ENCODE measurements at regions not wholly inside any gene's neighbourhood (a gene's known extent, or its start where the extent isn't known, plus 50 kb on each side); places are given as distances from the start of the nearest gene placed in this dataset.
A peak's percentile ranks its signal among the peaks of the same experiment; 100 is the strongest.
"Not testable (repeated sequence)": the region's sequence is repeated elsewhere in the genome, so short reads cannot be mapped to it uniquely, and the experiment has no call there.

- CTCF ChIA-PET: no interaction called here
- Histone ChIP-seq H3K27me3 (replicated peaks in 2 of 5; ENCODE audit: control insufficient read depth in 4 of 5, insufficient read depth in 5 of 5, low read length in 4 of 5) (no peaks in the 10 kb centered on the region), H3K27ac (ENCODE audit: insufficient read depth in 1 of 2, low read depth in 1 of 2, low read length in 2 of 2, poor library complexity in 1 of 2, severe bottlenecking in 2 of 2) (no peak overlapping the region), H3K9me3 (ENCODE audit: control extremely low read depth in 1 of 5, control insufficient read depth in 4 of 5, insufficient read depth in 2 of 5, low read depth in 1 of 5, low read length in 4 of 5) (peaks cover 0 to 4% (median 3%) of the 10 kb centered on the region in 5 experiments), H3K4me1 (ENCODE audit: control extremely low read depth in 1 of 4, control insufficient read depth in 4 of 4, insufficient read depth in 4 of 4, low read length in 3 of 4) (no peaks in the 10 kb centered on the region), H3K4me3 (ENCODE audit: control insufficient read depth in 1 of 7, extremely low read depth in 1 of 7, insufficient read depth in 4 of 7, low read depth in 2 of 7, low read length in 6 of 7) (no peak overlapping the region), H3K36me3 (ENCODE audit: control insufficient read depth in 4 of 4, insufficient read depth in 4 of 4, low read length in 3 of 4) (no peaks in the 10 kb centered on the region)
- DNase-seq: no peak
- POLR2A ChIA-PET: no interaction called here
- no CpG with 5 or more reads among the region's 1 CpG for WGBS (ENCODE audit: insufficient coverage)
Measured at GRCh38 chr16:60142619-60143347, 1408.7 kb upstream of the GOT2 start.

- POLR2A ChIA-PET: no interaction called here
- CTCF ChIA-PET: no interaction called here
- no peaks in the 10 kb centered on the region for H3K4me1 ChIP-seq (ENCODE audit: control extremely low read depth in 1 of 4, control insufficient read depth in 4 of 4, insufficient read depth in 4 of 4, low read length in 3 of 4)
- H3K27me3 ChIP-seq (replicated peaks in 2 of 5; ENCODE audit: control insufficient read depth in 4 of 5, insufficient read depth in 5 of 5, low read length in 4 of 5): no peaks in the 10 kb centered on the region
- H3K27ac ChIP-seq (ENCODE audit: insufficient read depth in 1 of 2, low read depth in 1 of 2, low read length in 2 of 2, poor library complexity in 1 of 2, severe bottlenecking in 2 of 2): no peak overlapping the region
- no peaks in the 10 kb centered on the region for H3K36me3 ChIP-seq (ENCODE audit: control insufficient read depth in 4 of 4, insufficient read depth in 4 of 4, low read length in 3 of 4)
- H3K9me3 ChIP-seq (ENCODE audit: control extremely low read depth in 1 of 5, control insufficient read depth in 4 of 5, insufficient read depth in 2 of 5, low read depth in 1 of 5, low read length in 4 of 5): peaks cover 0 to 7% (median 3%) of the 10 kb centered on the region in 5 experiments
- no peak overlapping the region for H3K4me3 ChIP-seq (ENCODE audit: control insufficient read depth in 1 of 7, extremely low read depth in 1 of 7, insufficient read depth in 4 of 7, low read depth in 2 of 7, low read length in 6 of 7)
- no peak for DNase-seq
Measured at GRCh38 chr16:60137891-60138290, 1403.8 kb upstream of the GOT2 start.

GRCh38 chr16:60127196-60127595 lies 1393.1 kb upstream of the GOT2 start:
- Histone ChIP-seq H3K27ac (ENCODE audit: insufficient read depth in 1 of 2, low read depth in 1 of 2, low read length in 2 of 2, poor library complexity in 1 of 2, severe bottlenecking in 2 of 2) (no peak overlapping the region), H3K9me3 (ENCODE audit: control extremely low read depth in 1 of 5, control insufficient read depth in 4 of 5, insufficient read depth in 2 of 5, low read depth in 1 of 5, low read length in 4 of 5) (peaks cover 0 to 2% (median 0%) of the 10 kb centered on the region in 5 experiments), H3K27me3 (replicated peaks in 2 of 5; ENCODE audit: control insufficient read depth in 4 of 5, insufficient read depth in 5 of 5, low read length in 4 of 5) (no peaks in the 10 kb centered on the region), H3K36me3 (ENCODE audit: control insufficient read depth in 4 of 4, insufficient read depth in 4 of 4, low read length in 3 of 4) (no peaks in the 10 kb centered on the region), H3K4me3 (ENCODE audit: control insufficient read depth in 1 of 7, extremely low read depth in 1 of 7, insufficient read depth in 4 of 7, low read depth in 2 of 7, low read length in 6 of 7) (no peak overlapping the region), H3K4me1 (ENCODE audit: control extremely low read depth in 1 of 4, control insufficient read depth in 4 of 4, insufficient read depth in 4 of 4, low read length in 3 of 4) (no peaks in the 10 kb centered on the region)
- no CpG with 5 or more reads among the region's 1 CpG for WGBS (ENCODE audit: insufficient coverage)
- POLR2A ChIA-PET: no interaction called here
- CTCF ChIA-PET: no interaction called here
- no peak for DNase-seq

- CTCF ChIA-PET: not testable (repeated sequence)
Measured at GRCh38 chr16:60126115-60126514, 1392.0 kb upstream of the GOT2 start.

GRCh38 chr16:60123392-60124023 lies 1389.4 kb upstream of the GOT2 start:
- Histone ChIP-seq H3K4me1 (ENCODE audit: control extremely low read depth in 1 of 4, control insufficient read depth in 4 of 4, insufficient read depth in 4 of 4, low read length in 3 of 4) (no peaks in the 10 kb centered on the region), H3K27ac (ENCODE audit: insufficient read depth in 1 of 2, low read depth in 1 of 2, low read length in 2 of 2, poor library complexity in 1 of 2, severe bottlenecking in 2 of 2) (no peak overlapping the region), H3K4me3 (ENCODE audit: control insufficient read depth in 1 of 7, extremely low read depth in 1 of 7, insufficient read depth in 4 of 7, low read depth in 2 of 7, low read length in 6 of 7) (no peak overlapping the region), H3K9me3 (ENCODE audit: control extremely low read depth in 1 of 5, control insufficient read depth in 4 of 5, insufficient read depth in 2 of 5, low read depth in 1 of 5, low read length in 4 of 5) (peaks cover 0 to 2% (median 0%) of the 10 kb centered on the region in 5 experiments), H3K27me3 (replicated peaks in 2 of 5; ENCODE audit: control insufficient read depth in 4 of 5, insufficient read depth in 5 of 5, low read length in 4 of 5) (no peaks in the 10 kb centered on the region), H3K36me3 (ENCODE audit: control insufficient read depth in 4 of 4, insufficient read depth in 4 of 4, low read length in 3 of 4) (no peaks in the 10 kb centered on the region)
- WGBS (ENCODE audit: insufficient coverage): 77% methylated on average over 3 of the region's 4 CpGs
- CTCF ChIA-PET: no interaction called here
- POLR2A ChIA-PET: no interaction called here
- peak in 2 of 3 donors; percentile 24 to 31 for DNase-seq

More at GRCh38 chr16:60126115-60126514, 1392.0 kb upstream of the GOT2 start:
- H3K9me3 ChIP-seq (ENCODE audit: control extremely low read depth in 1 of 5, control insufficient read depth in 4 of 5, insufficient read depth in 2 of 5, low read depth in 1 of 5, low read length in 4 of 5); H3K36me3 ChIP-seq (ENCODE audit: control insufficient read depth in 4 of 4, insufficient read depth in 4 of 4, low read length in 3 of 4); POLR2A ChIA-PET; H3K4me3 ChIP-seq (ENCODE audit: control insufficient read depth in 1 of 7, extremely low read depth in 1 of 7, insufficient read depth in 4 of 7, low read depth in 2 of 7, low read length in 6 of 7); H3K27ac ChIP-seq (ENCODE audit: insufficient read depth in 1 of 2, low read depth in 1 of 2, low read length in 2 of 2, poor library complexity in 1 of 2, severe bottlenecking in 2 of 2); H3K4me1 ChIP-seq (ENCODE audit: control extremely low read depth in 1 of 4, control insufficient read depth in 4 of 4, insufficient read depth in 4 of 4, low read length in 3 of 4); H3K27me3 ChIP-seq (replicated peaks in 2 of 5; ENCODE audit: control insufficient read depth in 4 of 5, insufficient read depth in 5 of 5, low read length in 4 of 5); DNase-seq: not testable (repeated sequence)
- WGBS (ENCODE audit: insufficient coverage): no CpG with 5 or more reads among the region's 2 CpGs

- no peak overlapping the region for H3K27ac ChIP-seq (ENCODE audit: insufficient read depth in 1 of 2, low read depth in 1 of 2, low read length in 2 of 2, poor library complexity in 1 of 2, severe bottlenecking in 2 of 2)
- no peaks in the 10 kb centered on the region for H3K36me3 ChIP-seq (ENCODE audit: control insufficient read depth in 4 of 4, insufficient read depth in 4 of 4, low read length in 3 of 4)
- ChIA-PET CTCF (no interaction called here), POLR2A (no interaction called here)
- no peak overlapping the region for H3K4me3 ChIP-seq (ENCODE audit: control insufficient read depth in 1 of 7, extremely low read depth in 1 of 7, insufficient read depth in 4 of 7, low read depth in 2 of 7, low read length in 6 of 7)
- 97% methylated on average over 13 of the region's 14 CpGs for WGBS (ENCODE audit: insufficient coverage)
- DNase-seq: no peak
- H3K4me1 ChIP-seq (ENCODE audit: control extremely low read depth in 1 of 4, control insufficient read depth in 4 of 4, insufficient read depth in 4 of 4, low read length in 3 of 4): no peaks in the 10 kb centered on the region
- no peaks in the 10 kb centered on the region for H3K27me3 ChIP-seq (replicated peaks in 2 of 5; ENCODE audit: control insufficient read depth in 4 of 5, insufficient read depth in 5 of 5, low read length in 4 of 5)
- no peaks in the 10 kb centered on the region for H3K9me3 ChIP-seq (ENCODE audit: control extremely low read depth in 1 of 5, control insufficient read depth in 4 of 5, insufficient read depth in 2 of 5, low read depth in 1 of 5, low read length in 4 of 5)
Measured at GRCh38 chr16:60120586-60120985, 1386.5 kb upstream of the GOT2 start.

GRCh38 chr16:60110531-60110930 lies 1376.4 kb upstream of the GOT2 start:
- Histone ChIP-seq H3K27ac (ENCODE audit: insufficient read depth in 1 of 2, low read depth in 1 of 2, low read length in 2 of 2, poor library complexity in 1 of 2, severe bottlenecking in 2 of 2) (no peak overlapping the region), H3K36me3 (ENCODE audit: control insufficient read depth in 4 of 4, insufficient read depth in 4 of 4, low read length in 3 of 4) (no peaks in the 10 kb centered on the region), H3K27me3 (replicated peaks in 2 of 5; ENCODE audit: control insufficient read depth in 4 of 5, insufficient read depth in 5 of 5, low read length in 4 of 5) (no peaks in the 10 kb centered on the region), H3K9me3 (ENCODE audit: control extremely low read depth in 1 of 5, control insufficient read depth in 4 of 5, insufficient read depth in 2 of 5, low read depth in 1 of 5, low read length in 4 of 5) (peaks cover 0 to 3% (median 0%) of the 10 kb centered on the region in 5 experiments), H3K4me1 (ENCODE audit: control extremely low read depth in 1 of 4, control insufficient read depth in 4 of 4, insufficient read depth in 4 of 4, low read length in 3 of 4) (peaks cover 2 to 26% (median 14%) of the 10 kb centered on the region in 4 experiments), H3K4me3 (ENCODE audit: control insufficient read depth in 1 of 7, extremely low read depth in 1 of 7, insufficient read depth in 4 of 7, low read depth in 2 of 7, low read length in 6 of 7) (no peak overlapping the region)
- POLR2A ChIA-PET: no interaction called here
- CTCF ChIA-PET: no interaction called here
- DNase-seq: no peak
- WGBS (ENCODE audit: insufficient coverage): no CpG with 5 or more reads among the region's 2 CpGs

Data from common myeloid progenitor, CD34-positive (primary cell).